Liver (tissue), 8 donors: ENCODE measurements at regions not wholly inside any gene's neighbourhood (a gene's known extent, or its start where the extent isn't known, plus 50 kb on each side); places are given as distances from the start of the nearest gene placed in this dataset.
"Not testable (repeated sequence)": the region's sequence is repeated elsewhere in the genome, so short reads cannot be mapped to it uniquely, and the experiment has no call there.

Source experiments
- DNase-seq: peaks from one replicate; pipeline ENCODE4 v3.0.0-alpha.2; 2017; ENCODE audit warnings: low spot score
- H3K27ac ChIP-seq, 2 donors: one replicate each; pipeline ENCODE4 v1.7.0; 2013; ENCODE audit warnings: inconsistent platforms in 2 of 2, low read length in 2 of 2, control low read depth in 1 of 2, low read depth in 1 of 2, mild to moderate bottlenecking in 1 of 2
- H3K27me3 ChIP-seq, 4 donors: one replicate each; pipeline versions ENCODE4 v1.6.1 to v1.7.0; 2013; ENCODE audit warnings: low read length in 3 of 4, inconsistent platforms in 1 of 4, mild to moderate bottlenecking in 1 of 4, moderate library complexity in 1 of 4; ENCODE audit not compliant: control insufficient read depth in 4 of 4, insufficient read depth in 4 of 4
- H3K36me3 ChIP-seq, 4 donors: one replicate each; pipeline versions ENCODE4 v1.6.1 to v1.7.0; 2013; ENCODE audit warnings: low read length in 3 of 4, mild to moderate bottlenecking in 3 of 4, low read depth in 1 of 4, moderate library complexity in 1 of 4; ENCODE audit not compliant: control insufficient read depth in 4 of 4, insufficient read depth in 3 of 4
- H3K4me1 ChIP-seq, 4 donors: one replicate each; pipeline versions ENCODE4 v1.6.1 to v1.7.0; 2013; ENCODE audit warnings: low read length in 3 of 4, mild to moderate bottlenecking in 3 of 4, moderate library complexity in 1 of 4; ENCODE audit not compliant: control insufficient read depth in 4 of 4, insufficient read depth in 4 of 4
- H3K4me3 ChIP-seq, 3 donors: one replicate each; pipeline versions ENCODE4 v1.6.1 to v1.7.0; 2013; ENCODE audit warnings: low read length in 3 of 3, control low read depth in 1 of 3, low read depth in 1 of 3, mild to moderate bottlenecking in 1 of 3
- H3K9ac ChIP-seq, 2 donors: one replicate each; pipeline ENCODE4 v1.7.0; 2013; ENCODE audit warnings: low read length in 2 of 2, mild to moderate bottlenecking in 2 of 2, moderate library complexity in 2 of 2, control low read depth in 1 of 2, low read depth in 1 of 2
- H3K9me3 ChIP-seq, 4 donors: one replicate each; pipeline versions ENCODE4 v1.6.1 to v1.7.0; 2013; ENCODE audit warnings: low read length in 3 of 4; ENCODE audit not compliant: control insufficient read depth in 4 of 4
- EGR1 ChIP-seq, 2 donors: IDR thresholded peaks; 2 replicates each; pipeline ENCODE4 v1.6.1; 2016 to 2018; ENCODE audit warnings: antibody characterized with exemption in 2 of 2, low read depth in 2 of 2
- FOXA1 ChIP-seq: IDR thresholded peaks from 2 replicates; pipeline ENCODE4 v1.6.1; 2016; ENCODE audit warnings: antibody characterized with exemption
- FOXA2 ChIP-seq: IDR thresholded peaks from 2 replicates; pipeline ENCODE4 v1.6.1; 2016; ENCODE audit warnings: antibody characterized with exemption
- GABPA ChIP-seq, 2 donors: IDR thresholded peaks in 1 of 2; conservative IDR thresholded peaks in 1 of 2; 2 replicates each; pipeline ENCODE4 v1.6.1; 2016; ENCODE audit warnings: antibody characterized with exemption in 2 of 2, mild to moderate bottlenecking in 1 of 2, moderate library complexity in 1 of 2
- HNF4G ChIP-seq: IDR thresholded peaks from 2 replicates; pipeline ENCODE4 v1.6.1; 2016; ENCODE audit warnings: antibody characterized with exemption
- JUND ChIP-seq, 2 donors: IDR thresholded peaks; 2 replicates each; pipeline ENCODE4 v1.6.1; 2016; ENCODE audit warnings: antibody characterized with exemption in 2 of 2
- NR2F2 ChIP-seq: IDR thresholded peaks from 2 replicates; pipeline ENCODE4 v1.6.1; 2016; ENCODE audit warnings: antibody characterized with exemption
- RAD21 ChIP-seq, 2 donors: IDR thresholded peaks; 2 replicates each; pipeline ENCODE4 v1.6.1; 2016; ENCODE audit warnings: antibody characterized with exemption in 2 of 2, mild to moderate bottlenecking in 2 of 2
- RXRA ChIP-seq, 2 donors: IDR thresholded peaks; 2 replicates each; pipeline ENCODE4 v1.6.1; 2017 to 2018; ENCODE audit warnings: antibody characterized with exemption in 2 of 2, mild to moderate bottlenecking in 1 of 2
- SP1 ChIP-seq: IDR thresholded peaks from 2 replicates; pipeline ENCODE4 v1.6.1; 2018; ENCODE audit warnings: antibody characterized with exemption, mild to moderate bottlenecking
- TAF1 ChIP-seq: conservative IDR thresholded peaks from 2 replicates; pipeline ENCODE4 v1.6.1; 2016; ENCODE audit warnings: antibody characterized with exemption, mild to moderate bottlenecking
- YY1 ChIP-seq: IDR thresholded peaks from 2 replicates; pipeline ENCODE4 v1.6.1; 2016; ENCODE audit warnings: antibody characterized with exemption, mild to moderate bottlenecking
- WGBS: extraction: QIAGEN DNeasy Blood & Tissue Kit; methylation state at CpG from one replicate; pipeline ENCODE4 v1.1.7; 2013; 5-methylcytosine and 5-hydroxymethylcytosine counted together
- TF ChIP-seq, protein P1 (sequence below): IDR thresholded peaks from 2 replicates; pipeline ENCODE4 v1.6.1; 2016; ENCODE audit warnings: antibody characterized with exemption
- TF ChIP-seq, protein P2 (sequence below): IDR thresholded peaks from 2 replicates; pipeline ENCODE4 v1.6.1; 2016; ENCODE audit warnings: antibody characterized with exemption
- TF ChIP-seq, protein P3 (sequence below): IDR thresholded peaks from 2 replicates; pipeline ENCODE4 v1.6.1; 2016; ENCODE audit warnings: antibody characterized with exemption
- TF ChIP-seq, protein P4 (sequence below): fragments of 150-350 bp; IDR thresholded peaks from 2 replicates; pipeline ENCODE4 v1.5.1; 2017; ENCODE audit warnings: improper control_type of control experiment, low read depth, low read length; ENCODE audit not compliant: missing input control
- TF ChIP-seq, protein P5 (sequence below): IDR thresholded peaks from 2 replicates; pipeline ENCODE4 v1.6.1; 2016; ENCODE audit warnings: antibody characterized with exemption, mild to moderate bottlenecking
- donor health status: healthy.
- donor health status: healthy.
- donor health status: healthy.
- donor health status: healthy.
- donor health status: healthy.

GRCh38 chr3:153221748-153222162 is 59.7 kb downstream of the RAP2B start:
- H3K9ac ChIP-seq = no peak overlapping the region
- H3K27me3 ChIP-seq = no peaks in the 10 kb centered on the region
- H3K4me3 ChIP-seq = no peak overlapping the region
- H3K36me3 ChIP-seq = no peaks in the 10 kb centered on the region
- 59% methylated on average over 9 of the region's 9 CpGs for WGBS
- TF ChIP-seq, protein P1, sequence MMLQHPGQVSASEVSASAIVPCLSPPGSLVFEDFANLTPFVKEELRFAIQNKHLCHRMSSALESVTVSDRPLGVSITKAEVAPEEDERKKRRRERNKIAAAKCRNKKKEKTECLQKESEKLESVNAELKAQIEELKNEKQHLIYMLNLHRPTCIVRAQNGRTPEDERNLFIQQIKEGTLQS = no peak
- no peak for TF ChIP-seq FOXA1
- TF ChIP-seq YY1 = no peak
- TF ChIP-seq, protein P2, sequence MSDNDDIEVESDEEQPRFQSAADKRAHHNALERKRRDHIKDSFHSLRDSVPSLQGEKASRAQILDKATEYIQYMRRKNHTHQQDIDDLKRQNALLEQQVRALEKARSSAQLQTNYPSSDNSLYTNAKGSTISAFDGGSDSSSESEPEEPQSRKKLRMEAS = no peak
- TF ChIP-seq NR2F2 = peak; percentile 17
- TF ChIP-seq, protein P3, sequence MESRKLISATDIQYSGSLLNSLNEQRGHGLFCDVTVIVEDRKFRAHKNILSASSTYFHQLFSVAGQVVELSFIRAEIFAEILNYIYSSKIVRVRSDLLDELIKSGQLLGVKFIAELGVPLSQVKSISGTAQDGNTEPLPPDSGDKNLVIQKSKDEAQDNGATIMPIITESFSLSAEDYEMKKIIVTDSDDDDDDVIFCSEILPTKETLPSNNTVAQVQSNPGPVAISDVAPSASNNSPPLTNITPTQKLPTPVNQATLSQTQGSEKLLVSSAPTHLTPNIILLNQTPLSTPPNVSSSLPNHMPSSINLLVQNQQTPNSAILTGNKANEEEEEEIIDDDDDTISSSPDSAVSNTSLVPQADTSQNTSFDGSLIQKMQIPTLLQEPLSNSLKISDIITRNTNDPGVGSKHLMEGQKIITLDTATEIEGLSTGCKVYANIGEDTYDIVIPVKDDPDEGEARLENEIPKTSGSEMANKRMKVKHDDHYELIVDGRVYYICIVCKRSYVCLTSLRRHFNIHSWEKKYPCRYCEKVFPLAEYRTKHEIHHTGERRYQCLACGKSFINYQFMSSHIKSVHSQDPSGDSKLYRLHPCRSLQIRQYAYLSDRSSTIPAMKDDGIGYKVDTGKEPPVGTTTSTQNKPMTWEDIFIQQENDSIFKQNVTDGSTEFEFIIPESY = no peak
- no peak for TF ChIP-seq GABPA (IDR thresholded peaks at IDR 0.05 in 1 of 2, conservative IDR thresholded peaks at IDR 0.05 in 1 of 2)
- TF ChIP-seq HNF4G = no peak
- TF ChIP-seq, protein P4, sequence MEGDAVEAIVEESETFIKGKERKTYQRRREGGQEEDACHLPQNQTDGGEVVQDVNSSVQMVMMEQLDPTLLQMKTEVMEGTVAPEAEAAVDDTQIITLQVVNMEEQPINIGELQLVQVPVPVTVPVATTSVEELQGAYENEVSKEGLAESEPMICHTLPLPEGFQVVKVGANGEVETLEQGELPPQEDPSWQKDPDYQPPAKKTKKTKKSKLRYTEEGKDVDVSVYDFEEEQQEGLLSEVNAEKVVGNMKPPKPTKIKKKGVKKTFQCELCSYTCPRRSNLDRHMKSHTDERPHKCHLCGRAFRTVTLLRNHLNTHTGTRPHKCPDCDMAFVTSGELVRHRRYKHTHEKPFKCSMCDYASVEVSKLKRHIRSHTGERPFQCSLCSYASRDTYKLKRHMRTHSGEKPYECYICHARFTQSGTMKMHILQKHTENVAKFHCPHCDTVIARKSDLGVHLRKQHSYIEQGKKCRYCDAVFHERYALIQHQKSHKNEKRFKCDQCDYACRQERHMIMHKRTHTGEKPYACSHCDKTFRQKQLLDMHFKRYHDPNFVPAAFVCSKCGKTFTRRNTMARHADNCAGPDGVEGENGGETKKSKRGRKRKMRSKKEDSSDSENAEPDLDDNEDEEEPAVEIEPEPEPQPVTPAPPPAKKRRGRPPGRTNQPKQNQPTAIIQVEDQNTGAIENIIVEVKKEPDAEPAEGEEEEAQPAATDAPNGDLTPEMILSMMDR = no peak
- TF ChIP-seq TAF1 = peak; percentile 64
- TF ChIP-seq EGR1 (IDR thresholded peaks at IDR 0.05; ENCODE audit: low read depth in 2 of 2) = no peak
- peak; percentile 53 for TF ChIP-seq SP1
- TF ChIP-seq FOXA2 = no peak
- TF ChIP-seq RAD21 (IDR thresholded peaks at IDR 0.05) = peak; percentile 37 to 57
- TF ChIP-seq JUND (IDR thresholded peaks at IDR 0.05) = peak; percentile 46 to 64
- no peak for TF ChIP-seq RXRA (IDR thresholded peaks at IDR 0.05)
- TF ChIP-seq, protein P5, sequence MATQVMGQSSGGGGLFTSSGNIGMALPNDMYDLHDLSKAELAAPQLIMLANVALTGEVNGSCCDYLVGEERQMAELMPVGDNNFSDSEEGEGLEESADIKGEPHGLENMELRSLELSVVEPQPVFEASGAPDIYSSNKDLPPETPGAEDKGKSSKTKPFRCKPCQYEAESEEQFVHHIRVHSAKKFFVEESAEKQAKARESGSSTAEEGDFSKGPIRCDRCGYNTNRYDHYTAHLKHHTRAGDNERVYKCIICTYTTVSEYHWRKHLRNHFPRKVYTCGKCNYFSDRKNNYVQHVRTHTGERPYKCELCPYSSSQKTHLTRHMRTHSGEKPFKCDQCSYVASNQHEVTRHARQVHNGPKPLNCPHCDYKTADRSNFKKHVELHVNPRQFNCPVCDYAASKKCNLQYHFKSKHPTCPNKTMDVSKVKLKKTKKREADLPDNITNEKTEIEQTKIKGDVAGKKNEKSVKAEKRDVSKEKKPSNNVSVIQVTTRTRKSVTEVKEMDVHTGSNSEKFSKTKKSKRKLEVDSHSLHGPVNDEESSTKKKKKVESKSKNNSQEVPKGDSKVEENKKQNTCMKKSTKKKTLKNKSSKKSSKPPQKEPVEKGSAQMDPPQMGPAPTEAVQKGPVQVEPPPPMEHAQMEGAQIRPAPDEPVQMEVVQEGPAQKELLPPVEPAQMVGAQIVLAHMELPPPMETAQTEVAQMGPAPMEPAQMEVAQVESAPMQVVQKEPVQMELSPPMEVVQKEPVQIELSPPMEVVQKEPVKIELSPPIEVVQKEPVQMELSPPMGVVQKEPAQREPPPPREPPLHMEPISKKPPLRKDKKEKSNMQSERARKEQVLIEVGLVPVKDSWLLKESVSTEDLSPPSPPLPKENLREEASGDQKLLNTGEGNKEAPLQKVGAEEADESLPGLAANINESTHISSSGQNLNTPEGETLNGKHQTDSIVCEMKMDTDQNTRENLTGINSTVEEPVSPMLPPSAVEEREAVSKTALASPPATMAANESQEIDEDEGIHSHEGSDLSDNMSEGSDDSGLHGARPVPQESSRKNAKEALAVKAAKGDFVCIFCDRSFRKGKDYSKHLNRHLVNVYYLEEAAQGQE = no peak
- DNase-seq = peak; percentile 39
- H3K27ac ChIP-seq = no peak overlapping the region
- no peaks in the 10 kb centered on the region for H3K4me1 ChIP-seq
- H3K9me3 ChIP-seq = no peaks in the 10 kb centered on the region

GRCh38 chr3:153226877-153227276 is 64.9 kb downstream of the RAP2B start:
- WGBS = 86% methylated on average over 5 of the region's 5 CpGs
- not testable (repeated sequence) for DNase-seq, H3K36me3 ChIP-seq, H3K4me3 ChIP-seq, H3K4me1 ChIP-seq, H3K27me3 ChIP-seq, H3K9me3 ChIP-seq, H3K27ac ChIP-seq, H3K9ac ChIP-seq

DNA sequence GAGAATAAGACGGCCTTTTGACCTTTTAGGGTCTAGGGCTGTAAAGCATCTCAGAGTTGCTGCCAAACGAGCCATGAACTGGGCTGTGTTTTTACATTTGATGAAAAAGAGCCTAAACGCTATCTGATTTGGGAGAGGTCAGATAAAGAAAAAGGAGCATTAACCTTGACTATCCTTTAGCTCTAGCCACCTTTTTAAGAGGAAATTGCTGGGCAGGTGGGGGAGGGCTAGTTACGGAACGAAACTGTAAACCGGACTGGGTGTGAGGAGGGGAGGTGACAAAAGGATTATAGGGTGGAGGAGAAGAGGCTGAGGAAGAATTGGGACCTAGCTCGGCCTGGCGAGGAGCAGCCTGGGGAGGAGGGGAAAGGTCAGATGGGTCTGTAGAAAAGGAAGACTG is 68.4 kb downstream of the RAP2B start:
- H3K9ac ChIP-seq, H3K36me3 ChIP-seq, H3K4me3 ChIP-seq, H3K27me3 ChIP-seq, H3K4me1 ChIP-seq, H3K9me3 ChIP-seq, H3K27ac ChIP-seq, DNase-seq: not testable (repeated sequence)
- 83% methylated on average over 8 of the region's 8 CpGs for WGBS

DNA sequence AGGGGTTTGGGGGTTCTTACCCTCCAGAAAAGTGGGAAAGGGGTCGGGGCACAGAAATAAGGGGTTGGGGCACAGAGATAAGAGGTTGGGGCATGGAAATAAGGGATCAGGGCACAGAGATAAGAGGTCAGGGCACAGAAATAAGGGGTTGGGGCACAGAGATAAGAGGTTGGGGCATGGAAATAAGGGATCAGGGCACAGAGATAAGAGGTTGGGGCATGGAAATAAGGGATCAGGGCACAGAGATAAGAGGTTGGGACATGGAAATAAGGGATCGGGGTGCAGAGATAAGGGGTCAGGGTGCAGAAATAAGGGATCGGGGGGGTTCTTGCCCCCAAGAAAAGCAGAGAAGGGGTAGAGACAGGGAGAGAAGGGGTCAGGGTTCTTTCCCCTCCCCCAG is 69.2 kb downstream of the RAP2B start:
- not testable (repeated sequence) for H3K27me3 ChIP-seq, H3K27ac ChIP-seq, DNase-seq, H3K4me1 ChIP-seq, H3K36me3 ChIP-seq, H3K9me3 ChIP-seq, H3K9ac ChIP-seq, H3K4me3 ChIP-seq
- WGBS = 67% methylated on average over 3 of the region's 3 CpGs
